OCI-LY1 (cell line): ENCODE measurements at regions not wholly inside any gene's neighbourhood (a gene's known extent, or its start where the extent isn't known, plus 50 kb on each side); places are given as distances from the start of the nearest gene placed in this dataset.

Experiments
- CTCF ChIP-seq: fragments of 200-600 bp; sonication (generic), shearing (Covaris generic); IDR thresholded peaks from 2 replicates; pipeline ENCODE4 v1.5.1; 2017; ENCODE audit warnings: mild to moderate bottlenecking, antibody characterized with exemption, low read length, moderate library complexity, mixed read lengths
- EZH2 ChIP-seq: fragments of 200-600 bp; sonication (generic), shearing (Covaris generic); IDR thresholded peaks from 2 replicates; pipeline ENCODE4 v1.8.0; 2017; ENCODE audit warnings: borderline replicate concordance, mixed run types, mild to moderate bottlenecking, antibody characterized with exemption, low read length, moderate library complexity, mixed read lengths

GRCh38 chr6:91213229-91213901 is 626.5 kb upstream of the MAP3K7 start:
- no peak for TF ChIP-seq CTCF
- TF ChIP-seq EZH2: no peak
